Vagina (tissue), 2 donors: ENCODE measurements at regions not wholly inside any gene's neighbourhood (a gene's known extent, or its start where the extent isn't known, plus 50 kb on each side); places are given as distances from the start of the nearest gene placed in this dataset.

ENCODE experiments used
- POLR2A ChIP-seq, 2 donors: fragments of 450-650 bp; IDR thresholded peaks; one replicate each; pipeline ENCODE4 v1.6.1; 2017; ENCODE audit warnings: antibody characterized with exemption in 2 of 2, mild to moderate bottlenecking in 2 of 2, moderate library complexity in 2 of 2
- POLR2AphosphoS5 ChIP-seq, 2 donors: sonication (generic); formaldehyde crosslinking; IDR thresholded peaks; one replicate each; pipeline ENCODE4 v1.9.0; 2017; ENCODE audit warnings: antibody characterized with exemption in 2 of 2, mild to moderate bottlenecking in 2 of 2, low read depth in 1 of 2; ENCODE audit not compliant: insufficient read depth in 1 of 2
- TF ChIP-seq, protein P1 (sequence below), 3 experiments: fragments of 450-650 bp in 2 of 3; fragments of 200-600 bp in 1 of 3; sonication (generic) in 1 of 3; IDR thresholded peaks; one replicate each; pipeline ENCODE4 v1.5.1; 2017 to 2019; ENCODE audit warnings: antibody characterized with exemption in 3 of 3, mild to moderate bottlenecking in 2 of 3, moderate library complexity in 2 of 3

- TF ChIP-seq, protein P1, sequence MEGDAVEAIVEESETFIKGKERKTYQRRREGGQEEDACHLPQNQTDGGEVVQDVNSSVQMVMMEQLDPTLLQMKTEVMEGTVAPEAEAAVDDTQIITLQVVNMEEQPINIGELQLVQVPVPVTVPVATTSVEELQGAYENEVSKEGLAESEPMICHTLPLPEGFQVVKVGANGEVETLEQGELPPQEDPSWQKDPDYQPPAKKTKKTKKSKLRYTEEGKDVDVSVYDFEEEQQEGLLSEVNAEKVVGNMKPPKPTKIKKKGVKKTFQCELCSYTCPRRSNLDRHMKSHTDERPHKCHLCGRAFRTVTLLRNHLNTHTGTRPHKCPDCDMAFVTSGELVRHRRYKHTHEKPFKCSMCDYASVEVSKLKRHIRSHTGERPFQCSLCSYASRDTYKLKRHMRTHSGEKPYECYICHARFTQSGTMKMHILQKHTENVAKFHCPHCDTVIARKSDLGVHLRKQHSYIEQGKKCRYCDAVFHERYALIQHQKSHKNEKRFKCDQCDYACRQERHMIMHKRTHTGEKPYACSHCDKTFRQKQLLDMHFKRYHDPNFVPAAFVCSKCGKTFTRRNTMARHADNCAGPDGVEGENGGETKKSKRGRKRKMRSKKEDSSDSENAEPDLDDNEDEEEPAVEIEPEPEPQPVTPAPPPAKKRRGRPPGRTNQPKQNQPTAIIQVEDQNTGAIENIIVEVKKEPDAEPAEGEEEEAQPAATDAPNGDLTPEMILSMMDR (IDR thresholded peaks at IDR 0.05) = no peak
- TF ChIP-seq POLR2AphosphoS5 (IDR thresholded peaks at IDR 0.05; ENCODE audit: insufficient read depth in 1 of 2, low read depth in 1 of 2) = no peak
- no peak for TF ChIP-seq POLR2A (IDR thresholded peaks at IDR 0.05)
Observed at GRCh38 chr15:81977464-81977863, 68.4 kb downstream of the MEX3B start.
